Peyer's patch (tissue), 4 donors: ENCODE measurements at regions not wholly inside any gene's neighbourhood (a gene's known extent, or its start where the extent isn't known, plus 50 kb on each side); places are given as distances from the start of the nearest gene placed in this dataset.
"Not testable (repeated sequence)": the region's sequence is repeated elsewhere in the genome, so short reads cannot be mapped to it uniquely, and the experiment has no call there.

ENCODE experiments used
- POLR2A ChIP-seq, 2 donors: fragments of 450-650 bp; IDR thresholded peaks; one replicate each; pipeline ENCODE4 v1.5.1; 2017; ENCODE audit warnings: antibody characterized with exemption in 2 of 2, mild to moderate bottlenecking in 2 of 2, moderate library complexity in 2 of 2
- TF ChIP-seq, protein P1 (sequence below), 6 experiments: fragments of 450-650 bp in 4 of 6; fragments of 200-600 bp in 2 of 6; sonication (generic) in 1 of 6; IDR thresholded peaks; one replicate each; pipeline ENCODE4 v1.5.1; 2017 to 2019; ENCODE audit warnings: antibody characterized with exemption in 6 of 6, mild to moderate bottlenecking in 3 of 6, moderate library complexity in 1 of 6

DNA sequence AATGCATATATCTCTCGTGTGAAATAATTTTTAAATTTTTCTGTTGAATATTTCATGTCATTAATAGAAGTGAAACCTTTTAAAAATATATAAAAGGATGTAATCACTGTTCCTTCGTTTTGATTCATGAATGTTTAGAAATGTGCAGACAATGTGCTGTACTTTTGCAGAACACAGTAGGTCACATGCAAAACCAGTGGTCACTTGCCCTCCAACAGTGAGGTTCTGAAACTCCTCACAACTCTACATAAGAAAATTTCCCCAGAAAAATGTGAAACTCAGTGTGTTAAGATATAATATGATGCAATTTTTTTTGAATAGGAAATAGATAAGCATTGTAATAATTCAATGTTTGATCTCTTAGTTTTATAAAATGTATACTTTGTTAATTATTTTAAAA, 747.7 kb upstream of the CDH18 start:
- TF ChIP-seq, protein P1, sequence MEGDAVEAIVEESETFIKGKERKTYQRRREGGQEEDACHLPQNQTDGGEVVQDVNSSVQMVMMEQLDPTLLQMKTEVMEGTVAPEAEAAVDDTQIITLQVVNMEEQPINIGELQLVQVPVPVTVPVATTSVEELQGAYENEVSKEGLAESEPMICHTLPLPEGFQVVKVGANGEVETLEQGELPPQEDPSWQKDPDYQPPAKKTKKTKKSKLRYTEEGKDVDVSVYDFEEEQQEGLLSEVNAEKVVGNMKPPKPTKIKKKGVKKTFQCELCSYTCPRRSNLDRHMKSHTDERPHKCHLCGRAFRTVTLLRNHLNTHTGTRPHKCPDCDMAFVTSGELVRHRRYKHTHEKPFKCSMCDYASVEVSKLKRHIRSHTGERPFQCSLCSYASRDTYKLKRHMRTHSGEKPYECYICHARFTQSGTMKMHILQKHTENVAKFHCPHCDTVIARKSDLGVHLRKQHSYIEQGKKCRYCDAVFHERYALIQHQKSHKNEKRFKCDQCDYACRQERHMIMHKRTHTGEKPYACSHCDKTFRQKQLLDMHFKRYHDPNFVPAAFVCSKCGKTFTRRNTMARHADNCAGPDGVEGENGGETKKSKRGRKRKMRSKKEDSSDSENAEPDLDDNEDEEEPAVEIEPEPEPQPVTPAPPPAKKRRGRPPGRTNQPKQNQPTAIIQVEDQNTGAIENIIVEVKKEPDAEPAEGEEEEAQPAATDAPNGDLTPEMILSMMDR (IDR thresholded peaks at IDR 0.05), result not testable (repeated sequence)
- TF ChIP-seq POLR2A (IDR thresholded peaks at IDR 0.05), result not testable (repeated sequence)
